Central memory CD8-positive, alpha-beta T cell (primary cell): ENCODE measurements at regions not wholly inside any gene's neighbourhood (a gene's known extent, or its start where the extent isn't known, plus 50 kb on each side); places are given as distances from the start of the nearest gene placed in this dataset.

ENCODE experiments used
- ATAC-seq: fragments of 150-1000 bp; cut with Tn5 transposase; replicated peaks from 2 replicates; pipeline ENCODE4 v1.10.0; 2022; ENCODE audit warnings: mild to moderate bottlenecking, moderate FRiP score, moderate number of reproducible peaks; ENCODE audit not compliant: poor library complexity, severe bottlenecking; ENCODE audit errors: extremely low read depth
- DNase-seq, 2 donors: peaks; one replicate each; pipeline ENCODE4 v3.0.0; 2021; ENCODE audit warnings: low spot score in 2 of 2
- H3K27ac Mint-ChIP-seq: one replicate; pipeline ENCODE4 v1.8.0; 2022; ENCODE audit warnings: low read depth, mild to moderate bottlenecking, moderate library complexity, mixed read lengths
- H3K27me3 Mint-ChIP-seq: one replicate; pipeline ENCODE4 v1.8.0; 2022; ENCODE audit warnings: mixed read lengths
- H3K36me3 Mint-ChIP-seq: one replicate; pipeline ENCODE4 v1.8.0; 2022; ENCODE audit warnings: mild to moderate bottlenecking, moderate library complexity, mixed read lengths; ENCODE audit not compliant: insufficient read depth
- H3K4me1 Mint-ChIP-seq: one replicate; pipeline ENCODE4 v1.8.0; 2022; ENCODE audit warnings: mixed read lengths
- H3K4me3 Mint-ChIP-seq: one replicate; pipeline ENCODE4 v1.8.0; 2022; ENCODE audit warnings: mild to moderate bottlenecking, moderate library complexity, mixed read lengths
- H3K9me3 Mint-ChIP-seq: one replicate; pipeline ENCODE4 v1.8.0; 2022; ENCODE audit warnings: mixed read lengths

GRCh38 chr3:87350367-87351199, 74.2 kb upstream of the POU1F1 start:
- H3K36me3 Mint-ChIP-seq = no peaks in the 10 kb centered on the region
- H3K4me3 Mint-ChIP-seq = no peak overlapping the region
- H3K27me3 Mint-ChIP-seq = peaks cover 27% of the 10 kb centered on the region
- ATAC-seq (peak; percentile 76), DNase-seq (no peak)
- H3K27ac Mint-ChIP-seq = no peak overlapping the region
- no peaks in the 10 kb centered on the region for H3K9me3 Mint-ChIP-seq
- H3K4me1 Mint-ChIP-seq = no peaks in the 10 kb centered on the region

- ATAC-seq = no peak
- Mint-ChIP-seq H3K9me3 (no peaks in the 10 kb centered on the region), H3K4me3 (no peak overlapping the region), H3K36me3 (no peaks in the 10 kb centered on the region), H3K27ac (no peak overlapping the region), H3K4me1 (no peaks in the 10 kb centered on the region), H3K27me3 (peaks cover 27% of the 10 kb centered on the region)
- no peak for DNase-seq
These were observed 73.4 kb upstream of the POU1F1 start for GRCh38 chr3:87349833-87350232.

- Mint-ChIP-seq H3K4me1 (no peaks in the 10 kb centered on the region), H3K27ac (no peak overlapping the region), H3K36me3 (no peaks in the 10 kb centered on the region), H3K9me3 (no peaks in the 10 kb centered on the region), H3K27me3 (no peaks in the 10 kb centered on the region), H3K4me3 (no peak overlapping the region)
- ATAC-seq = no peak
- no peak for DNase-seq
These were observed 60.4 kb upstream of the POU1F1 start for GRCh38 chr3:87336761-87337160.

- DNase-seq = no peak
- ATAC-seq = no peak
- H3K4me1 Mint-ChIP-seq = no peaks in the 10 kb centered on the region
These were observed 59.5 kb upstream of the POU1F1 start for GRCh38 chr3:87335931-87336330.

GRCh38 chr3:87333393-87333892, 57.1 kb upstream of the POU1F1 start:
- Mint-ChIP-seq H3K27ac (no peak overlapping the region), H3K36me3 (no peaks in the 10 kb centered on the region), H3K27me3 (no peaks in the 10 kb centered on the region), H3K4me3 (no peak overlapping the region), H3K4me1 (no peaks in the 10 kb centered on the region), H3K9me3 (no peaks in the 10 kb centered on the region)
- DNase-seq (no peak), ATAC-seq (no peak)

More at GRCh38 chr3:87335931-87336330, 59.5 kb upstream of the POU1F1 start:
- no peaks in the 10 kb centered on the region for H3K9me3 Mint-ChIP-seq
- no peaks in the 10 kb centered on the region for H3K27me3 Mint-ChIP-seq
- H3K36me3 Mint-ChIP-seq = no peaks in the 10 kb centered on the region
- no peak overlapping the region for H3K27ac Mint-ChIP-seq
- no peak overlapping the region for H3K4me3 Mint-ChIP-seq

GRCh38 chr3:87332789-87333188, 56.4 kb upstream of the POU1F1 start:
- Mint-ChIP-seq H3K4me1 (no peaks in the 10 kb centered on the region), H3K36me3 (no peaks in the 10 kb centered on the region), H3K9me3 (no peaks in the 10 kb centered on the region), H3K27ac (no peak overlapping the region), H3K27me3 (no peaks in the 10 kb centered on the region), H3K4me3 (no peak overlapping the region)
- ATAC-seq (no peak), DNase-seq (no peak)

GRCh38 chr3:87329065-87329464, 52.7 kb upstream of the POU1F1 start:
- H3K4me3 Mint-ChIP-seq = no peak overlapping the region
- H3K27ac Mint-ChIP-seq = no peak overlapping the region
- H3K36me3 Mint-ChIP-seq = no peaks in the 10 kb centered on the region
- ATAC-seq (no peak), DNase-seq (no peak)
- no peaks in the 10 kb centered on the region for H3K4me1 Mint-ChIP-seq
- peaks cover 24% of the 10 kb centered on the region for H3K27me3 Mint-ChIP-seq
- no peaks in the 10 kb centered on the region for H3K9me3 Mint-ChIP-seq
